GM19452 (cell line): ENCODE measurements at regions not wholly inside any gene's neighbourhood (a gene's known extent, or its start where the extent isn't known, plus 50 kb on each side); places are given as distances from the start of the nearest gene placed in this dataset.
A peak's percentile ranks its signal among the peaks of the same experiment; 100 is the strongest.
"Not testable (repeated sequence)": the region's sequence is repeated elsewhere in the genome, so short reads cannot be mapped to it uniquely, and the experiment has no call there.

ENCODE experiments used
- ATAC-seq: cut with Tn5 transposase; IDR thresholded peaks from one replicate; pipeline ENCODE4 v1.9.1; 2021; ENCODE audit not compliant: unreplicated experiment

- ATAC-seq, result no peak
These were observed 55.2 kb downstream of the GCC1 start for GRCh38 chr7:127530148-127530547.

DNA sequence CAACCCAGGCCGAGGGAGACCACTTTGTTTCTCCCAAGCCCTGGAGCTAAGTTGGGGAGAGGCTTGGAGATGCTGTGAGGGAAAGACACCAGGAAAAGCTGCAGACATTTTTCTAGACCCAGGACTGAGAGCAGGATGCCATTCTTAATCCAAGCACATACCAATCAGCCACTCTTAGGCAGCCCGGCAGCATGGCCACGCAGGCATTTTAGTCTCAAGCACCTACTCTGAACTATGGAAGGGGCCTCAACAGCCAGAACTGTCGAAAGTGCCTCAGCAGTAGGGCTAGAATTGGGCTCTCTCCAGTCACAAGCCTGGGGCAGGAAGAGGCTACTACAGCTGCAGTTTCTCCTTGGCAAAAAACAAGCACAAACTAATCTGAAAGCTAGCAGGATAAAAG is 57.8 kb downstream of the GCC1 start:
- ATAC-seq, result no peak

DNA sequence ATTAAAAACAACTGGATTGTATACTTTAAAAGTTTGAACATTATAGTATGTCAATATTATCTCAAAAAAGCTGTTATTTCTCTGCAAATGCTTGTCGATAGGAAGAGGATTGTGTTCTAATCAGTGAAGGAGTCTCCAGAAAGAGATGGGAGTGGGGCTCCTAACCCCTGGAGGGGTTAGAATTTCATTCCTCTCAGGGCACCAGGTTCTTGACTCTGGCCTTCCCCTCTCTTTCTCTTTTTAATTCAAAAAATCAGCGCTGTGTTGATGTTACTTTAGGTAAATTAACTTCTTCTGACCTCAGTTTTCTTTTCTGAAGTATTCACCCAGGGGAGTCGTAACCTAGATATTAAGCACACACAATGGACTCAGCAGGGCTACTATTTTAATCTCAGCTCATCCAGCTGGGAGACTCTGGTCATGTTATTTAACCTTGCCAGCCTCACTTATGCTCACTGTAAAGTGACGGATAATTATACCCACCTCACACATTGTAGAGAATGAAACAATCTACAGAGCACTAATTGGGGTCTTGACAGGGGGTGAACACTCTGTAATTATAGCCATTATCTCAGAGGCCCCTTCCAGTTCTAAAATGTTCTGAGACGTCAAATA is 59.4 kb downstream of the GCC1 start:
- no peak for ATAC-seq

- ATAC-seq, result no peak
These were observed 69.1 kb downstream of the GCC1 start for GRCh38 chr7:127516320-127516719.

DNA sequence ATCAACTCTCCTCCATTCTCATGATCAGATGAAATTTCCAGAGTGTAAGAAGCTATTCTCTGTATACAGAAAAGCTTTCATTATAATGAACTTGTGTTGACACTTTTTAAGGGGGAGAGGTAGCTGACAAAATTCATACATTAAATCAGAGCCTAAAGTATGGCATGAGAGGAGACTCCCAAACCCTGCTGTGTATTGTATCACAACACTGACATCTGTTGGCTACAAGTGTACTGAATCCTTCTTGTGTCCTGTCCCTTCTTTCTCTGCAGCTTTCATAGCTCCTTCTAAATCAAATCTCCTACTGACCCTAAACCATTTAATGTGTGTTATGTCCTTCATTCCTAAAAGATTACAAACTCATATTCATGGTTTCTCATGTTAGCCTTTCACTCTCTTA is 70.9 kb downstream of the GCC1 start:
- no peak for ATAC-seq

- no peak for ATAC-seq
These were observed 72.1 kb downstream of the GCC1 start for GRCh38 chr7:127513311-127513710.

- no peak for ATAC-seq
These were observed 72.7 kb downstream of the GCC1 start for GRCh38 chr7:127512663-127513062.

- ATAC-seq, result no peak
These were observed 80.7 kb downstream of the GCC1 start for GRCh38 chr7:127504715-127505114.

GRCh38 chr7:127501817-127502216 is 83.6 kb downstream of the GCC1 start:
- ATAC-seq, result no peak

- no peak for ATAC-seq
These were observed 94.9 kb upstream of the ZNF800 start for GRCh38 chr7:127487381-127487780.

GRCh38 chr7:127486654-127487053 is 94.1 kb upstream of the ZNF800 start:
- no peak for ATAC-seq

DNA sequence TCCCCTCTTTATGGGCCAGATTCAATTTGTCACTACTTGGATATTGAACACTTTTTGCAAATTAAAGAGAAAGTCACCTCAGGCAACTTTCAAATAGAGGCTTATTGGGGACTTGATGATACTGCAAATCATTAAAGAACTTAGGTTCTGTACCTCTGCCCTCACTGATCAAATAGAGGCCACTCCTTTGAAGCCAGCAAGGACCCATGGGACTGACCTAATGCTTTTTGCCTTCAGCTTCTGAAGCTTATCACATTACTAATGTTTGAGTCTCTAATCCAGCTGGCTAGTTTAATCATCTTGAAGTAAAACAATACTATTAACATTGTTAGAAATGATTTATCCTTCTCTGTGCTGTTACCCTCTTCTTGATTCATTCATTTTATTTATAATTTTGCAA is 93.0 kb upstream of the ZNF800 start:
- no peak for ATAC-seq

GRCh38 chr7:127484954-127485353 is 92.4 kb upstream of the ZNF800 start:
- no peak for ATAC-seq

DNA sequence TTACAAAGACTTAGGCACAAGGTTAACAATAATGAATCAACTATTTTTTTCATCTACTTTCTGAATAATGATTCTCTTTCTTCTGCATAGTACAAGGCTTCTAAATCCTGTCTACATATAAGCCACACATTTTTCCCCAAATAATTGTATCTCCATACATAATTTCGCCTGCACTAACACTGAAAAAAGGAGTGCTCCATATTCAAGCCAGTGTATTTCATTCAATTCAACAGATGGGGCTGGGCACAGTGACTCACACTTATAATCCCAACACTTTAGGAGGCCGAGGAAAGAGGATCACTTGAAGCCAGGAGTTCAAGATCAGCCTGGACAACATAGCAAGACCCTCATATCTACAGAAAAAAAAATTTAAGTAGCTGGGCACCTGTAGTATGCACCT is 86.0 kb upstream of the ZNF800 start:
- no peak for ATAC-seq

GRCh38 chr7:127478024-127478355 is 85.5 kb upstream of the ZNF800 start:
- ATAC-seq, result no peak

DNA sequence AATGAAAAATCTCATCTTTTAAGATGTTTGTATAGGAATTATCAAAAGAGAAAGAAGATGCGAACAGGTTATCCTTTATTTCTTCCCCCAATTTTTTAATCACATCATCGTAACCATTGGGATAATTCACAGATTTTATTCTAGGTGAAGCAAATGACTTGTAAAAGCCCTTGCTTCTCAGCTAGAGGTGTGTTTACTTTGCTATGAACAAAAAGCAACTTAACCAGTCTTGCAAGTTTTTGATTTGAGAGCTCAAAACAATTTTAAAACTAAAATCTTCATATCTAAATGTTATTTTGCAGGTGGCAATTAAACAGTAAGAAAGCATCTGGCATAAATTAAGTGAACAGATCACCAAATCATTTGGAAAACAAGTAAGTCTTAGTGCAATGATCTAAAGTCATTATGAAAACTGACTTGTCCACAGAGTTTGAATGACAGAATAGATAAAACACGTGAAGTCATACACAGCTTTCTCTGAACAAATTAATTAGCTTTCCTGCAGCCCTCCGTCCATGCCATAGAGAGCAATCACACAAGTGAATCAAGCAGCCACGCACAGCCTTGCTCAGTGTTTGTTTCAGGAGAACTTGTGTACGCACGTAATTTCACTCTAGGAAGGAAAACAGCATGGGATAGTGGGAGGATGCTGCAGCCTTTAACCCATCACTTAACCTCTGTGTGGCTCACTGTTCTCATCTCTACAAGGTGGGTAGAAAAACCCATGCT is 85.0 kb upstream of the ZNF800 start:
- ATAC-seq, result no peak

DNA sequence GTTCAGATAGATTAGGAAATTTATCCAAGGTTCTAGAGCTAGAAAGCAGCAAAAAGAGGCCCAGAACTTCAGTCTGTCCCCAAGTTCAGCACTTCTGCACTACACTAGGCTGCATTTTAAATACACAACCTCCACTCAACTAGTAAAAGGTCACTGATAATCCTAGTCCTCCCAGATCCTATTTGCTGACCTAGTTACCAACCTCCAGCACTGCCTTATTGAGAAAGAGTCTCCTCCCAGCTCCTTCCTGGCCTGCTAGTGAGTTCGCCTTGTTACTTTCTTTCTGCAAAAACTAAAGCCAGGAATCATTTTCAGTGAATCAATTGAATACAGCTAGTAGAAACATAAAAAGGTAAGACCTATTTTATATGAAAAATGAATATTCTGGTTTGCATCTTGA is 84.1 kb upstream of the ZNF800 start:
- ATAC-seq, result no peak

DNA sequence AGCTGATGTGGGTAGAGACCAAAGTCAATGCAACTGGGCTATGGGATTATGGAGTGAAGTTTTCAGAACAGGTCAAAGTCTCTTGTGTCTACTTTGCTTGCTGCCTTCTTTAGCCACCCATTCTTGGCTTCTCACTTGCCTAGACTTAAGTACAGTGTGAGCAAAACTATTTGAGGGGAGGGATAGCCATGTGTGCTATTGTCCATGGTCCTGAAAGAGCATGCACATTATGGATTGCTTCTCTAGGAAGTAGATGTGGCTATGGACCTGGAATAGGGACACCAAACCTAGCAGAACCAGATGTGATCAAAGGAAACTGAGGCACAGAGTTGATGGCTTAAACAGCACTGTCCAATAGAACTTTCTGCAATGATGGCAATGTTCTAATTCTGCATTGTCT is 81.9 kb upstream of the ZNF800 start:
- no peak for ATAC-seq

DNA sequence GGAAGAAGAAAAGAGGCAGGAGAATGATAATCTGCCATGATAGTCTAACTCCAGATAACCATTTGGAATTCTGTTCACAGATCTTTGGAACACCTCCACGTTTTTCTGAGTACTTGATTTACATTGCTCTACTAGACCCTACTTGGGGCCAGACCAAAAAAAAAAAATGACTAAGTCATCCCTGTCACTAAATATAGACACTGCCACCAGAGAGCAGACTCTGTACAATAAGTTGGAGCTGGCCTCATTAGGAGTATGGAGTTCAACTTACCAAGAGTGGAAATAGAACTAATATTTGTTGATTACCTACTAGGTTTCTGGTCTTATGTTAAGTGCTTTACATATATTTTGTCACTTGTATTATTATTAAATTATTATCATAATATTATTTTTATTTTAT is 80.9 kb upstream of the ZNF800 start:
- ATAC-seq, result no peak

- ATAC-seq, result no peak
These were observed 67.6 kb upstream of the ZNF800 start for GRCh38 chr7:127460077-127460476.

- ATAC-seq, result not testable (repeated sequence)
These were observed 58.8 kb upstream of the ZNF800 start for GRCh38 chr7:127451258-127451657.

- no peak for ATAC-seq
These were observed 56.1 kb upstream of the ZNF800 start for GRCh38 chr7:127448566-127448965.

DNA sequence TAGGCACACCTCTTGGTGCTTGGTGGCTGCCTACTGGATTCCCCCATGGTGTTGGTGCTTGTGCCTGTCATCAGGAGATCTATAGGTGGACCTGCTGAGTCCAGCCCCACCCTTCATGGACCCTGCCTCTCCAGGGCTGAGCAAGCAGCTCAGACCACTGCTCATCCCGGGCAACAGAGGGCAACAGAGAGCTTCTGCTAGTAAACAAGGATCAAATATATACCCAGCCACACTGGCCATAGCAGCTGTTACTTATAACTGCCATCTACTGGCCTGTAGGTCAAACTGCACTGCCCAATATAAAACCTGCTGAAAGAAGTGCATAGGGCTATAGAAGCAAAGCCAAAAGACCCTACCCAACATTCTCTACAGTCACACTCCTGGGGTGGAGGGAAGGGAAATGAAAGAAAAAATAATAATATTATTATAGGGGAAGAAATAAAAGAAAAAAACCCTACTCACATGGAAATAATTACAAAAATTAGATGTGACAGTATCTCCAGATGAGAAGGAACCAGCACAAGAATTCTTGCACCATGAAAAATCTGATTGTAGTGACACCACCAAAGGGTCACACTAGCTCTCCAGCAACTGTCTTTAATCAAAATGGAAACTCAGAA is 54.9 kb upstream of the ZNF800 start:
- peak; percentile 100 for ATAC-seq
